ENCODE measurements at regions not wholly inside any gene's neighbourhood (a gene's known extent, or its start where the extent isn't known, plus 50 kb on each side); places are given as distances from the start of the nearest gene placed in this dataset.

DNA sequence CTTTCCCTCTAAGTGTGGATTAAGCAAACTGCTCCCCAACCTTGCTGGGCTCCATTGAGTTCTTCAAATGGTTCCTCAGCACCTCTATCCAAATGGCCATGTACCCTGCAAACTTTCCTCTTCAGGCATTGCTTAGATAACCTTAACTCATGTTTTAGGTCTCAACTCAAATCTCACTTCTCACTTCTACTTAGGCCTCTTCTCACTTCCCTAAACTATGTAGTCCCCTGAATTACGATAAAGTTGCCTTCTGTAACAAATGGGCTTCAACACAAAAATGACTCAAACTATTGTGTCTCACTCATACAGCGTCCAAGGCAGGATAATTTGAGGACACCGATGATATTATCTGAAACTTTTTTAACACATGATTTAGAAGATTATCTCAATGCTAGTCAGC is 62.4 kb upstream of the STAC start:
- no peak for TF ChIP-seq YY1 (IDR thresholded peaks at IDR 0.05; ENCODE audit: insufficient read depth, insufficient read length)
- no peak for TF ChIP-seq ZNF274 (IDR thresholded peaks at IDR 0.05; ENCODE audit: low read depth, low read length)
